COLO829 (cell line): ENCODE measurements at regions not wholly inside any gene's neighbourhood (a gene's known extent, or its start where the extent isn't known, plus 50 kb on each side); places are given as distances from the start of the nearest gene placed in this dataset.

Experiments
- DNase-seq: peaks from one replicate; pipeline ENCODE4 v3.0.0; 2012; ENCODE audit warnings: low spot score

GRCh38 chr6:6918216-6918983, 189.4 kb upstream of the RREB1 start:
- DNase-seq: peak; percentile 28

GRCh38 chr6:6919173-6919572, 188.6 kb upstream of the RREB1 start:
- DNase-seq: no peak

- DNase-seq: no peak
Measured at GRCh38 chr6:6920114-6920986, 187.4 kb upstream of the RREB1 start.

- no peak for DNase-seq
Measured at GRCh38 chr6:6920987-6921313, 186.8 kb upstream of the RREB1 start.

GRCh38 chr6:6922166-6922565, 185.6 kb upstream of the RREB1 start:
- no peak for DNase-seq

GRCh38 chr6:6923605-6924004, 184.2 kb upstream of the RREB1 start:
- DNase-seq: no peak

- DNase-seq: no peak
Measured at GRCh38 chr6:6924708-6925107, 183.1 kb upstream of the RREB1 start.

GRCh38 chr6:6925391-6926164, 182.2 kb upstream of the RREB1 start:
- DNase-seq: no peak

GRCh38 chr6:6926856-6927255, 180.9 kb upstream of the RREB1 start:
- no peak for DNase-seq

GRCh38 chr6:6927521-6928361, 180.0 kb upstream of the RREB1 start:
- no peak for DNase-seq

GRCh38 chr6:6930223-6930880, 177.4 kb upstream of the RREB1 start:
- no peak for DNase-seq

- no peak for DNase-seq
Measured at GRCh38 chr6:6931071-6932025, 176.4 kb upstream of the RREB1 start.

- DNase-seq: no peak
Measured at GRCh38 chr6:6932341-6932740, 175.4 kb upstream of the RREB1 start.

- no peak for DNase-seq
Measured at GRCh38 chr6:6932968-6933367, 174.8 kb upstream of the RREB1 start.

- DNase-seq: no peak
Measured at GRCh38 chr6:6940031-6941025, 167.4 kb upstream of the RREB1 start.

- DNase-seq: no peak
Measured at GRCh38 chr6:6941201-6941600, 166.6 kb upstream of the RREB1 start.

GRCh38 chr6:6942091-6942490, 165.7 kb upstream of the RREB1 start:
- no peak for DNase-seq

- no peak for DNase-seq
Measured at GRCh38 chr6:6942831-6943230, 164.9 kb upstream of the RREB1 start.

GRCh38 chr6:6943421-6943820, 164.3 kb upstream of the RREB1 start:
- no peak for DNase-seq
